Common myeloid progenitor, CD34-positive (primary cell): ENCODE measurements at regions not wholly inside any gene's neighbourhood (a gene's known extent, or its start where the extent isn't known, plus 50 kb on each side); places are given as distances from the start of the nearest gene placed in this dataset.

ENCODE experiments used
- CTCF ChIA-PET: fragments of 350-600 bp; sonication (Branson Sonifier 250); formaldehyde crosslinking; loops from one replicate; lab custom pipeline; 2021; ENCODE audit warnings: antibody characterized with exemption; lab: Charles Lee
- POLR2A ChIA-PET: fragments of 350-600 bp; sonication (Branson Sonifier 250); formaldehyde crosslinking; loops from one replicate; lab custom pipeline; 2021; ENCODE audit warnings: antibody characterized with exemption; lab: Charles Lee
- DNase-seq, 3 donors: peaks; one replicate each; pipeline versions ENCODE4 v3.0.0 to v3.0.0-alpha.2; 2013
- H3K27ac ChIP-seq, 2 experiments: 1 replicate in 1 of 2; 2 replicates in 1 of 2; pipeline ENCODE4 v1.7.0; 2013; ENCODE audit warnings: inconsistent platforms in 2 of 2, low read length in 2 of 2, mild to moderate bottlenecking in 2 of 2, low read depth in 1 of 2, moderate library complexity in 1 of 2; ENCODE audit not compliant: severe bottlenecking in 2 of 2, insufficient read depth in 1 of 2, poor library complexity in 1 of 2
- H3K27me3 ChIP-seq, 5 experiments: replicated peaks in 2 of 5; 1 replicate in 3 of 5; 2 replicates in 2 of 5; pipeline versions ENCODE4 v1.6.1 to v1.7.0; 2013; ENCODE audit warnings: low read length in 4 of 5, mild to moderate bottlenecking in 2 of 5, moderate library complexity in 2 of 5, inconsistent platforms in 1 of 5; ENCODE audit not compliant: insufficient read depth in 5 of 5, control insufficient read depth in 4 of 5
- H3K36me3 ChIP-seq, 4 experiments: 1 replicate in 2 of 4; 2 replicates in 2 of 4; pipeline versions ENCODE4 v1.6.1 to v1.7.0; 2013; ENCODE audit warnings: low read length in 3 of 4, control low read depth in 1 of 4, mild to moderate bottlenecking in 1 of 4; ENCODE audit not compliant: control insufficient read depth in 4 of 4, insufficient read depth in 4 of 4
- H3K4me1 ChIP-seq, 4 experiments: 1 replicate in 3 of 4; 2 replicates in 1 of 4; pipeline versions ENCODE4 v1.6.1 to v1.7.1; 2013; ENCODE audit warnings: low read length in 3 of 4, mild to moderate bottlenecking in 3 of 4, control low read depth in 1 of 4, inconsistent platforms in 1 of 4, moderate library complexity in 1 of 4; ENCODE audit not compliant: control insufficient read depth in 4 of 4, insufficient read depth in 4 of 4; ENCODE audit errors: control extremely low read depth in 1 of 4
- H3K4me3 ChIP-seq, 7 experiments: 1 replicate in 4 of 7; 2 replicates in 3 of 7; pipeline versions ENCODE4 v1.5.1 to v1.7.0; 2013; ENCODE audit warnings: mild to moderate bottlenecking in 7 of 7, low read length in 6 of 7, moderate library complexity in 6 of 7, inconsistent platforms in 2 of 7, low read depth in 2 of 7, control low read depth in 1 of 7; ENCODE audit not compliant: insufficient read depth in 4 of 7, control insufficient read depth in 1 of 7; ENCODE audit errors: extremely low read depth in 1 of 7
- H3K9me3 ChIP-seq, 5 experiments: 1 replicate in 4 of 5; 2 replicates in 1 of 5; pipeline versions ENCODE4 v1.6.1 to v1.7.1; 2013; ENCODE audit warnings: low read length in 4 of 5, mild to moderate bottlenecking in 2 of 5, inconsistent platforms in 1 of 5, low read depth in 1 of 5, moderate library complexity in 1 of 5; ENCODE audit not compliant: control insufficient read depth in 4 of 5, insufficient read depth in 2 of 5; ENCODE audit errors: control extremely low read depth in 1 of 5
- WGBS: methylation state at CpG from one replicate; pipeline ENCODE4 v1.1.5; 2013; ENCODE audit not compliant: insufficient coverage; 5-methylcytosine and 5-hydroxymethylcytosine counted together

DNA sequence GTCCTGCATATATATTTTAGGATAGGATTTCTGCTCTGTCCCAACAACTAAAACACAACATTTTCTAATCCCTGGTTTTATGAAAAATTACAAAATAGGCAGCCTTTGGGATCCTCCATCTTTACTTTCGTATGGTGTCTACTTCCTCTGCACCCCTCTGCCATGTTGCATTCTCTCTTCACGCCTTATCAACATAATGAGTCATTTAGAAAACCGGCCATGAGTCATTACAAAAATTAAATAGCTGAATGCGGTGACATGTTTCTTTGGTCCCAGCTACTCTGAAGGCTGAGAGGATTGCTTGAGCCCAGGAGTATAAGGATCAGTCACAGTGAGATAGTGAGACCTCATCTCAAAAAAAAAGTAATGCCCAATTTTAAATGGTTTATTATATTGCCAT lies 148.1 kb upstream of the CELF2 start:
- 100% methylated on average over 3 of the region's 4 CpGs for WGBS
- Histone ChIP-seq H3K27me3 (peaks cover 0 to 16% (median 5%) of the 10 kb centered on the region in 5 experiments), H3K9me3 (no peaks in the 10 kb centered on the region), H3K27ac (no peak overlapping the region), H3K4me1 (no peaks in the 10 kb centered on the region), H3K36me3 (no peaks in the 10 kb centered on the region), H3K4me3 (no peak overlapping the region)
- ChIA-PET POLR2A (no interaction called here), CTCF (no interaction called here)
- DNase-seq, result no peak

DNA sequence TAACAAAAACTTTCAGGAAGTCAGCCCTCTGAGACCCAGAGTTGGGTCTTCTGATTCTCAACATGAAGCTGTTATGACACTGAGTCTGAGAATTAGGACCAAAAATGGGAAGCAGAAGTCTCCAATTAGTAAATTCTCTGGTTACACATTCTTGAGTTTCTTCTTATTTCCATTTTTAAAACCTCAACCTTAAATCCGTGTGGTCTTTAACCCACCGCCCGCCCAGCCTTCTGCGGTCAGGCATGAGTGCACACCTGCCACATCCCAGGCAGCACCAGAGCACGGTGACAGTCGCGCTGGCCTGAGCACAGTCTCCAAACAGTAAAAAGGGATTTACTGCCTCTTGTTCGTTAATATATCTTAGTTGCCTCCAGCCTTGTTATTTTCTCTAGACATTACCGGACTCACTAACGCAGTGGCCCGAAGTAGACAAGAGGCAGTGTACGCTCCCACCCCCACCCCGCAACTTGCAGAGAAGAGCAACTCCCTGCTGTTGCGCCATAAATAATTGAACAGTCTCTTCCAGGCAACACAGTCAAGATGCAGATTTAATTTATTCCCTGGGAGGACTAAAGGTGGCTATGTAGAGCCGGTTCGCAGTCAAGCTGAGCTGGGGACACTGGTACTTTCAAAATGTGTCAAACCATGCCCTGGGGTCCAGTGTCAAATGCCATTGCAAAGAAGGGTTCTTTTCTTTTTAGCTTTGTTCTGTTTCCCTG lies 147.0 kb upstream of the CELF2 start:
- 83% methylated on average over 16 of the region's 16 CpGs for WGBS
- Histone ChIP-seq H3K4me1 (no peaks in the 10 kb centered on the region), H3K27ac (no peak overlapping the region), H3K4me3 (no peak overlapping the region), H3K27me3 (peaks cover 0 to 16% (median 5%) of the 10 kb centered on the region in 5 experiments), H3K9me3 (no peaks in the 10 kb centered on the region), H3K36me3 (no peaks in the 10 kb centered on the region)
- no peak for DNase-seq
- ChIA-PET POLR2A (no interaction called here), CTCF (no interaction called here)

DNA sequence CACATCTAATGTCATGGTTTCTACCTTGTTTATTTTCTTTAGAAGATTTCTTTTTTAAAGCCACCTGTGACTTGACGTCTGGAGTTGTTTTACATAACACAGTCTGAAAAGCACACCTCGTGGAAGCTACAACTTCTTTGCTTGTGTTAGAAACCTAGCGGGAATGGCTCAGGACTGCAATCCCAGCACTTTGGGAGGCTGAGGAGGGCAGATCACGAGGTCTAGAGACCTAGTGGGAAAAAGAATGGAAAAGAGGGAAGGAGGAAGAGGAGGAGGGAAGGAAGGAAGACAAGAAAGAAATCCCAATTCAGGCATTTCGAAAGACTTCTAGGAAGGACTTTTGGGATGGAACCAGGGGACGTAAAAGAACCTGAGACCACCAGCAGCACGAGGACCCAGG lies 146.3 kb upstream of the CELF2 start:
- H3K27ac ChIP-seq, result no peak overlapping the region
- peaks cover 0 to 16% (median 5%) of the 10 kb centered on the region in 5 experiments for H3K27me3 ChIP-seq
- no peak overlapping the region for H3K4me3 ChIP-seq
- DNase-seq, result no peak
- 89% methylated on average over 7 of the region's 7 CpGs for WGBS
- POLR2A ChIA-PET, result no interaction called here
- H3K4me1 ChIP-seq, result no peaks in the 10 kb centered on the region
- H3K9me3 ChIP-seq, result no peaks in the 10 kb centered on the region
- CTCF ChIA-PET, result no interaction called here
- no peaks in the 10 kb centered on the region for H3K36me3 ChIP-seq

DNA sequence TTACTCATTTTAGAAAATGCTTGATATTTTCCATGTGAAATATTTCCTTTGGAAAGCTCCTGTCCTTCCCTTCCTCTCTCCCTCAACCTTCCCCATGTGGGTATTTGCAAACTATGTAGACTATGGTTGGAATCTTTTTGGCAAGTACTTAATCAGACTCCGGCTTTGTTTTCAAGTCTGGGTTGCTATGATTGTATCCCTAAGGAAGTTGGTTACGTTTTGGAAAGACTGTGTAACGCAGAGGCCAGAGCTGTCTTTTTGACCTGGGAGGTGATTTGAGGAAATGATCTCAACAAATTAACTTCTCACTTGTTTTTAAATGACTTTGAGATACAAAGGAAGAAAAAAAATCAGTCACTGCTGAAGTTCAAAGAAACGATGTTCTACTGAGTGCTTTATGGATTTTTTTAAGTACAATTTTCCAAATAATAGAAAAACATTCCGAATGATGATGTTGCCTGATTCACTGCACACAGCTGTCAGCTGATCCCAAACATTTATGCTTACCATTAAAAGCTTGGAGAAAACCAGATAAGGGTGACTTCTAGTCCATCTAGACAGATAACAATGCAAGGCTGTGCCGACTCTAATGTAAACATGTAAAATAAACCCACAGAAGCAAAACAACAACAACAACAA lies 145.5 kb upstream of the CELF2 start:
- no peaks in the 10 kb centered on the region for H3K36me3 ChIP-seq
- peaks cover 0 to 16% (median 5%) of the 10 kb centered on the region in 5 experiments for H3K27me3 ChIP-seq
- ChIA-PET CTCF (no interaction called here), POLR2A (interaction anchor here (0.7 kb wide), 1 partner anchor 429 kb away, joined by 3 read pairs; no protein-coding TSS in a partner anchor)
- H3K4me1 ChIP-seq, result no peaks in the 10 kb centered on the region
- no peak overlapping the region for H3K27ac ChIP-seq
- H3K9me3 ChIP-seq, result no peaks in the 10 kb centered on the region
- H3K4me3 ChIP-seq, result no peak overlapping the region
- peak in 1 of 3 donors; percentile 3 for DNase-seq
- WGBS, result 60% methylated on average over 5 of the region's 6 CpGs

DNA sequence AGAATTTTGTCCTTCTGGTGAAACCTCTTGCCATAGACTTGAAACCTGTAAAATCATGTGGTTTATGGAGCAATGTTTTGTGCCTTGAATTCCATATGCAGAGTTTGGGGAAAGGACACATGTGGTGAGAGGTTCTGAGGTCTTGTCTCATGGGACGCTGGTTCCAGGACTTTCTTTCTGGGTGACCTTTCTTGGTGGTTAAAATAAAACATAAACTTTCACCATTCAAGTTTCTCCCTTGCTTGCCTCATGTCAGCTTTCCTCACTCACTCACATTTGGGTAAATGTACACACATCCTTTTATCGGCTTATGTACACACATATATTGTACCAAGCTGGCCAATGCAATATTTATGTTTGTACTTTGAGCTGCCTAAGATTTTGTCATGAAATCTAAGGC lies 144.9 kb upstream of the CELF2 start:
- H3K4me1 ChIP-seq, result no peaks in the 10 kb centered on the region
- peaks cover 0 to 16% (median 5%) of the 10 kb centered on the region in 5 experiments for H3K27me3 ChIP-seq
- H3K27ac ChIP-seq, result no peak overlapping the region
- POLR2A ChIA-PET, result interaction anchor here (0.7 kb wide), 1 partner anchor 429 kb away, joined by 3 read pairs; no protein-coding TSS in a partner anchor
- CTCF ChIA-PET, result no interaction called here
- H3K9me3 ChIP-seq, result no peaks in the 10 kb centered on the region
- WGBS, result no CpG with 5 or more reads among the region's 2 CpGs
- no peak overlapping the region for H3K4me3 ChIP-seq
- no peaks in the 10 kb centered on the region for H3K36me3 ChIP-seq
- no peak for DNase-seq

DNA sequence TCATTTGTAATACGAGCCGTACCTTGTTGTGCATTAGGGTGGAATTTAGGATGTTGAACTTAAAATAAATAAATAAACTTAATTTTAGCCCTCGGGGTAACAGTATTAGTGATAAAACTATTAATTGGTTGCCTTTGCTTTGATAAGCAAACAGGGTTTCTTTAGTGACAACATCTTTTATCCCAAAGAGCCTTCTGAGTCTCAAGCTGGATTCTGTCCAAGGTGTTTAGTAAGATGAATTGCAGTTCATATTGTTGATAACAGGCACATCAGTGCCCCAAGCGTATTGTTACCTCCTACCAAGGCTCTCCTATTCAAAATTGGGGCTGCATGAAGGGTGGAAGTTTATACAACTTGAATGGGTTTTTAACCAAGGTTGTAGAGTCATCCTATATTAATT lies 144.4 kb upstream of the CELF2 start:
- Histone ChIP-seq H3K36me3 (no peaks in the 10 kb centered on the region), H3K4me3 (no peak overlapping the region), H3K27me3 (peaks cover 0 to 16% (median 5%) of the 10 kb centered on the region in 5 experiments), H3K27ac (no peak overlapping the region), H3K4me1 (no peaks in the 10 kb centered on the region), H3K9me3 (no peaks in the 10 kb centered on the region)
- ChIA-PET POLR2A (no interaction called here), CTCF (no interaction called here)
- no peak for DNase-seq
- 100% methylated on average over 2 of the region's 4 CpGs for WGBS

DNA sequence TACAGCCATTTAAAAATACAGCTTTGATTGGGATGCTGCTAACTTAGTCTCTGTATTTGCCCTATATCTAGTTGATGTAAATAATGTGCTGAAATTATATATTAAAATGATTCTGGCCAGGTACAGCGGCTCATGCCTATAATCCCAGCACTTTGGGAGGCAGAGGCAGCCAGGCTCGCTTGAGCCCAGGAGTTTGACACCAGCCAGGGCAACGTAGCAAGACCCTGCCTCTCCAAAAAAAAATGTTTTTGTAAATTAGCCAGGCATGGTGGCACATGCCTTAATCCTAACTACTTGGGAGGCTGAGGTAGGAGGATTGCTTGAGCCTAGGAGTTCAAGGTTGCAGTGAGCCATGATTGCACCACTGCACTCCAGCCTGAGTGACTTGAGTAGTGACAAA lies 143.8 kb upstream of the CELF2 start:
- H3K9me3 ChIP-seq, result no peaks in the 10 kb centered on the region
- ChIA-PET POLR2A (no interaction called here), CTCF (no interaction called here)
- no peak for DNase-seq
- no peaks in the 10 kb centered on the region for H3K4me1 ChIP-seq
- H3K4me3 ChIP-seq, result no peak overlapping the region
- no peak overlapping the region for H3K27ac ChIP-seq
- no peaks in the 10 kb centered on the region for H3K36me3 ChIP-seq
- H3K27me3 ChIP-seq, result peaks cover 0 to 16% (median 5%) of the 10 kb centered on the region in 5 experiments
- WGBS, result 100% methylated on average over 3 of the region's 3 CpGs
